ENCODE measurements at regions not wholly inside any gene's neighbourhood (a gene's known extent, or its start where the extent isn't known, plus 50 kb on each side); places are given as distances from the start of the nearest gene placed in this dataset.

- Histone ChIP-seq H3K27ac (ENCODE audit: insufficient read depth, low read depth, low read length) (no peak overlapping the region), H3K27me3 (ENCODE audit: control insufficient read depth in 2 of 2, insufficient read depth in 2 of 2, low read length in 2 of 2) (no peaks in the 10 kb centered on the region), H3K4me2 (ENCODE audit: insufficient read depth, low read length) (no peak overlapping the region), H3K36me3 (ENCODE audit: control insufficient read depth in 2 of 2, extremely low read depth in 1 of 2, insufficient read depth in 2 of 2, low read length in 2 of 2) (no peaks in the 10 kb centered on the region), H3K79me2 (ENCODE audit: control insufficient read depth, insufficient read depth, low read length) (no peaks in the 10 kb centered on the region), H3K4me3 (replicated peaks in 1 of 3; ENCODE audit: insufficient read depth in 1 of 3, low read depth in 1 of 3, low read length in 3 of 3) (no peak overlapping the region), H3K9me3 (replicated peaks; ENCODE audit: control insufficient read depth, insufficient read depth, low read length) (no peaks in the 10 kb centered on the region), H2AFZ (ENCODE audit: low read depth, low read length) (no peak overlapping the region), H3K4me1 (ENCODE audit: control insufficient read depth, extremely low read depth, insufficient read depth, low read length) (no peaks in the 10 kb centered on the region), H3K9ac (replicated peaks; ENCODE audit: extremely low read depth, insufficient read depth, low read length) (no peak overlapping the region), H4K20me1 (replicated peaks; ENCODE audit: control insufficient read depth, extremely low read depth, insufficient read depth, low read length) (no peaks in the 10 kb centered on the region), H3K9me1 (replicated peaks; ENCODE audit: control insufficient read depth, extremely low read depth, insufficient read depth, low read length) (no peaks in the 10 kb centered on the region)
- ChIA-PET CTCF (no interaction called here), POLR2A (no interaction called here)
- BruUV-seq (replicated peaks), result no TSS peak
- intact Hi-C loops (cut with micrococcal nuclease) (no loop called here), dilution Hi-C loops (cut with MboI; ENCODE audit: extremely low pct_ligation_motif_present, low sequenced_read_pairs) (no loop called here)
- no peak for TF ChIP-seq EZH2 (IDR thresholded peaks at IDR 0.05; ENCODE audit: borderline replicate concordance, low read depth, low read length, severe bottlenecking)
- no peak for DNase-seq (ENCODE audit: low read depth, low spot score)
- no peak for FAIRE-seq
Measured at GRCh38 chr15:29380466-29380865, 110.8 kb upstream of the NSMCE3 start.

- H3K79me2 ChIP-seq (ENCODE audit: control insufficient read depth, insufficient read depth, low read length), result no peaks in the 10 kb centered on the region
- CTCF ChIA-PET, result no interaction called here
- H2AFZ ChIP-seq (ENCODE audit: low read depth, low read length), result no peak overlapping the region
- no peaks in the 10 kb centered on the region for H3K9me3 ChIP-seq (replicated peaks; ENCODE audit: control insufficient read depth, insufficient read depth, low read length)
- H3K4me2 ChIP-seq (ENCODE audit: insufficient read depth, low read length), result no peak overlapping the region
- TF ChIP-seq EZH2 (IDR thresholded peaks at IDR 0.05; ENCODE audit: borderline replicate concordance, low read depth, low read length, severe bottlenecking), result no peak
- TF ChIP-seq MAX (IDR thresholded peaks at IDR 0.05; ENCODE audit: insufficient read depth, insufficient read length), result no peak
- no peak for TF ChIP-seq POLR2AphosphoS5 (IDR thresholded peaks at IDR 0.05; ENCODE audit: insufficient read depth, low read depth, low read length)
- no peak for TF ChIP-seq FOS (IDR thresholded peaks at IDR 0.05; ENCODE audit: borderline replicate concordance, insufficient read depth, low read length)
- no peak for TF ChIP-seq CTCF (IDR thresholded peaks at IDR 0.05; ENCODE audit: extremely low read depth in 1 of 2, insufficient read depth in 1 of 2, low read depth in 1 of 2, low read length in 2 of 2)
- no peak for TF ChIP-seq GATA2 (IDR thresholded peaks at IDR 0.05; ENCODE audit: insufficient read depth, insufficient read length, low read depth, low read length)
- TF ChIP-seq MYC (IDR thresholded peaks at IDR 0.05; ENCODE audit: low read depth, low read length), result no peak
- TF ChIP-seq POLR2A (IDR thresholded peaks at IDR 0.05; ENCODE audit: low read depth, low read length), result no peak
- TF ChIP-seq JUN (IDR thresholded peaks at IDR 0.05; ENCODE audit: borderline replicate concordance, insufficient read depth, insufficient read length, low read depth), result no peak
- no peaks in the 10 kb centered on the region for H3K9me1 ChIP-seq (replicated peaks; ENCODE audit: control insufficient read depth, extremely low read depth, insufficient read depth, low read length)
- DNase-seq (ENCODE audit: low read depth, low spot score), result no peak
- no peaks in the 10 kb centered on the region for H3K27me3 ChIP-seq (ENCODE audit: control insufficient read depth in 2 of 2, insufficient read depth in 2 of 2, low read length in 2 of 2)
- dilution Hi-C loops (cut with MboI; ENCODE audit: extremely low pct_ligation_motif_present, low sequenced_read_pairs) (no loop called here), intact Hi-C loops (cut with micrococcal nuclease) (no loop called here)
- POLR2A ChIA-PET, result no interaction called here
- no peak overlapping the region for H3K4me3 ChIP-seq (replicated peaks in 1 of 3; ENCODE audit: insufficient read depth in 1 of 3, low read depth in 1 of 3, low read length in 3 of 3)
- no peaks in the 10 kb centered on the region for H4K20me1 ChIP-seq (replicated peaks; ENCODE audit: control insufficient read depth, extremely low read depth, insufficient read depth, low read length)
- no peaks in the 10 kb centered on the region for H3K36me3 ChIP-seq (ENCODE audit: control insufficient read depth in 2 of 2, extremely low read depth in 1 of 2, insufficient read depth in 2 of 2, low read length in 2 of 2)
- H3K27ac ChIP-seq (ENCODE audit: insufficient read depth, low read depth, low read length), result no peak overlapping the region
- H3K4me1 ChIP-seq (ENCODE audit: control insufficient read depth, extremely low read depth, insufficient read depth, low read length), result no peaks in the 10 kb centered on the region
- BruUV-seq (replicated peaks), result no TSS peak
- no peak for FAIRE-seq
- no peak overlapping the region for H3K9ac ChIP-seq (replicated peaks; ENCODE audit: extremely low read depth, insufficient read depth, low read length)
Measured at GRCh38 chr15:29379647-29380046, 110.0 kb upstream of the NSMCE3 start.
